Upper lobe of left lung (tissue), 4 donors: ENCODE measurements at regions not wholly inside any gene's neighbourhood (a gene's known extent, or its start where the extent isn't known, plus 50 kb on each side); places are given as distances from the start of the nearest gene placed in this dataset.

Experiments used
- CTCF ChIP-seq, 6 experiments: fragments of 450-650 bp in 4 of 6; fragments of 200-600 bp in 2 of 6; sonication (generic) in 2 of 6; IDR thresholded peaks; one replicate each; pipeline ENCODE4 v1.5.1; 2016 to 2019; ENCODE audit warnings: antibody characterized with exemption in 6 of 6
- POLR2A ChIP-seq, 4 donors: fragments of 450-650 bp; IDR thresholded peaks; one replicate each; pipeline ENCODE4 v1.5.1; 2016 to 2017; ENCODE audit warnings: antibody characterized with exemption in 4 of 4, mild to moderate bottlenecking in 2 of 4

GRCh38 chr18:45497595-45498286 lies 117.5 kb upstream of the SLC14A2 start:
- TF ChIP-seq POLR2A (IDR thresholded peaks at IDR 0.05) (no peak), CTCF (IDR thresholded peaks at IDR 0.05) (no peak)
